Activated CD8-positive, alpha-beta memory T cell treated with anti-CD3 and anti-CD28 coated beads for 24 hours (primary cell): ENCODE measurements at regions not wholly inside any gene's neighbourhood (a gene's known extent, or its start where the extent isn't known, plus 50 kb on each side); places are given as distances from the start of the nearest gene placed in this dataset.

ENCODE experiments used
- DNase-seq: peaks from one replicate; pipeline ENCODE4 v3.0.0-alpha.2; 2020

GRCh38 chr10:130491693-130492050 lies 355.5 kb downstream of the GLRX3 start:
- no peak for DNase-seq

GRCh38 chr10:130492266-130492934 lies 356.2 kb downstream of the GLRX3 start:
- DNase-seq: peak; percentile 28

GRCh38 chr10:130493021-130493420 lies 356.8 kb downstream of the GLRX3 start:
- DNase-seq: no peak

GRCh38 chr10:130493446-130494145 lies 357.4 kb downstream of the GLRX3 start:
- DNase-seq: no peak

GRCh38 chr10:130495116-130495862 lies 359.1 kb downstream of the GLRX3 start:
- DNase-seq: no peak

- peak; percentile 11 for DNase-seq
These were observed 359.9 kb downstream of the GLRX3 start for GRCh38 chr10:130495891-130496636.

- DNase-seq: peak; percentile 38
These were observed 361.1 kb downstream of the GLRX3 start for GRCh38 chr10:130497056-130498010.

- peak; percentile 19 for DNase-seq
These were observed 361.9 kb downstream of the GLRX3 start for GRCh38 chr10:130498042-130498441.

- DNase-seq: peak; percentile 19
These were observed 362.7 kb downstream of the GLRX3 start for GRCh38 chr10:130498934-130499333.

GRCh38 chr10:130499541-130499940 lies 363.4 kb downstream of the GLRX3 start:
- DNase-seq: no peak

GRCh38 chr10:130500261-130501000 lies 364.2 kb downstream of the GLRX3 start:
- DNase-seq: peak; percentile 30

- no peak for DNase-seq
These were observed 371.3 kb downstream of the GLRX3 start for GRCh38 chr10:130507461-130507860.

GRCh38 chr10:130509881-130510689 lies 373.9 kb downstream of the GLRX3 start:
- no peak for DNase-seq

GRCh38 chr10:130510755-130511154 lies 374.6 kb downstream of the GLRX3 start:
- DNase-seq: no peak

- DNase-seq: no peak
These were observed 375.6 kb downstream of the GLRX3 start for GRCh38 chr10:130511766-130512165.

GRCh38 chr10:130512936-130513335 lies 376.7 kb downstream of the GLRX3 start:
- DNase-seq: no peak

- no peak for DNase-seq
These were observed 377.7 kb downstream of the GLRX3 start for GRCh38 chr10:130513686-130514476.

- no peak for DNase-seq
These were observed 379.5 kb downstream of the GLRX3 start for GRCh38 chr10:130515670-130516069.

GRCh38 chr10:130516141-130516735 lies 380.0 kb downstream of the GLRX3 start:
- no peak for DNase-seq
